GM19238 (cell line): ENCODE measurements at regions not wholly inside any gene's neighbourhood (a gene's known extent, or its start where the extent isn't known, plus 50 kb on each side); places are given as distances from the start of the nearest gene placed in this dataset.

Experiments
- DNase-seq: peaks from one replicate; pipeline ENCODE4 v3.0.0; 2011; ENCODE audit warnings: low spot score; ENCODE audit not compliant: insufficient read length

GRCh38 chr2:2931318-2932075, 446.1 kb downstream of the EIPR1 start:
- DNase-seq, result no peak

GRCh38 chr2:2930841-2931240, 446.8 kb downstream of the EIPR1 start:
- DNase-seq, result no peak

DNA sequence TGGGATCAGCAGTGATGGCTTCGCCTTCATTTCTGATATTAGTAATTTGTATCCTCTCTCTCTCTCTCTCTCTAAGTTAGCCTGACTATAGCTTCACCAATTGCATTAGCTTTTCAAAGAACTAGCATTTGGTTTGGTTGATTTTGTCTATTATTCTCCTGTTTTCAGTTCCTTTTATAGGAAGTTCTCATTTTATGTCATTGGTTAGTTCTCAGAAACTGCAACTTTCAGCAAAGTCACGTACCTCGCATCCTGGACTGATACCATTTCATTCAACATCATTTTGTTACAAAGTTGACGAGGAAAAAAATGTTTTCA, 450.8 kb downstream of the EIPR1 start:
- no peak for DNase-seq

- DNase-seq, result no peak
These were observed 451.4 kb downstream of the EIPR1 start for GRCh38 chr2:2926009-2926857.

- no peak for DNase-seq
These were observed 455.5 kb downstream of the EIPR1 start for GRCh38 chr2:2922156-2922555.

- no peak for DNase-seq
These were observed 456.5 kb downstream of the EIPR1 start for GRCh38 chr2:2921011-2921720.

GRCh38 chr2:2919574-2920365, 457.8 kb downstream of the EIPR1 start:
- no peak for DNase-seq

DNA sequence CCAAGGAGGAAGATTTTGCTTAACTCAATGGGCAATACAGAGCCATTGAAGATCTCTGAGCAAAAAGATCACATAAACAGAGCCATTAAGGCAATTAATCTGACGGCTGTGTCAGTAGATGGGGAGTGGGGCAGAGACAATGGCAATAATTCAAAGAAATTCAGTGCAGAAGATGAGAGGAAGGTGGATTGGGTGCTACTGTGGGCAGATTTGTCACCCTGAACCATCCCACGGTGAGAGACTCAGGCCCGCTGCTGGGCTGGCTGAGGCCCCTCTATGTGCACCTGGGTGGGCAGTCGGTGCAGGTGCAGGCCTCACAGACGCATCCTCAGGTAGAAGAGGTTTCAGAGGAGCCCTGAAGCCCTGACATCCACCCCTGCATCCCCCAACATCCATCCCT, 458.6 kb downstream of the EIPR1 start:
- DNase-seq, result no peak

GRCh38 chr2:2916621-2917020, 461.0 kb downstream of the EIPR1 start:
- no peak for DNase-seq

DNA sequence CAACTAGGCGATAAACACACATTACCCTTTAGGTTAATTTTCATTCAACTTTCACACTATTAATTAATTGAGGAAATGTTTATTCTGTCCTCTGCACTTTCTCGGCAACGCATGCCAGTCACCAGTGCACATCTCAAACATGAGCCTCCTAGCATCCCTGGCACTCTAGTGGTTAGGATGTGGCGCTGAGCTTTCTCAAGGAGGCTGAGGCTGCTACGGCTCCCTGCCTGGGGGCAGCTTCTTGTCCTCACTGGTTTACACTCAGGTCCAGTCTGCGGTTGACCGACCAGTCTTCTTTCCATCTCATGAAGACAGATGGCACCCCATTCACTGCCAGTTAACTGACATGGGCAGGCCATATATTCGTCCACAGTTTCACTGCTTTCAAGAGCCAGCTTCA, 463.4 kb downstream of the EIPR1 start:
- DNase-seq, result no peak

- no peak for DNase-seq
These were observed 464.0 kb downstream of the EIPR1 start for GRCh38 chr2:2913601-2914120.

DNA sequence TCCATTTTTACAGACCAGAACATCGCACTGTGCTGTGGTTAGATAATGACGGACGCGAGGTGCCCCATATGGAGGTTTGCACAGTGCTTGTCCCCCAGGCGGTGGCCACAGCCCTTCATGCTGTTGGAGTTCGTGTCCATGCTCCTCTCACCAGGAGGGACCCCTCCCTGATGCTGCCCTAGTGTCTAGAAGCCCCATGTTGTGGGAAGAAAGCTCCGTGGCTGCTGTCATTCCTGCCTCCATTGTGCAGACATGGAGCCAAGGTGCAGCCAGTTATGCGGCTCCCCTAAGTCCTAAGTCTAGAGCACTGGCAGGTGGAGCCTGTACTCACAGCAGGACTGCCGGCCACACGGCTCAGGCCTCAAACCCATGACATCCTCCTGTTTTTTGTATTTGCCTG, 464.9 kb downstream of the EIPR1 start:
- DNase-seq, result no peak

- no peak for DNase-seq
These were observed 465.3 kb downstream of the EIPR1 start for GRCh38 chr2:2912293-2912692.

- DNase-seq, result no peak
These were observed 467.4 kb downstream of the EIPR1 start for GRCh38 chr2:2910259-2910658.

GRCh38 chr2:2909086-2910035, 468.3 kb downstream of the EIPR1 start:
- no peak for DNase-seq

GRCh38 chr2:2906091-2906490, 471.5 kb downstream of the EIPR1 start:
- DNase-seq, result no peak

DNA sequence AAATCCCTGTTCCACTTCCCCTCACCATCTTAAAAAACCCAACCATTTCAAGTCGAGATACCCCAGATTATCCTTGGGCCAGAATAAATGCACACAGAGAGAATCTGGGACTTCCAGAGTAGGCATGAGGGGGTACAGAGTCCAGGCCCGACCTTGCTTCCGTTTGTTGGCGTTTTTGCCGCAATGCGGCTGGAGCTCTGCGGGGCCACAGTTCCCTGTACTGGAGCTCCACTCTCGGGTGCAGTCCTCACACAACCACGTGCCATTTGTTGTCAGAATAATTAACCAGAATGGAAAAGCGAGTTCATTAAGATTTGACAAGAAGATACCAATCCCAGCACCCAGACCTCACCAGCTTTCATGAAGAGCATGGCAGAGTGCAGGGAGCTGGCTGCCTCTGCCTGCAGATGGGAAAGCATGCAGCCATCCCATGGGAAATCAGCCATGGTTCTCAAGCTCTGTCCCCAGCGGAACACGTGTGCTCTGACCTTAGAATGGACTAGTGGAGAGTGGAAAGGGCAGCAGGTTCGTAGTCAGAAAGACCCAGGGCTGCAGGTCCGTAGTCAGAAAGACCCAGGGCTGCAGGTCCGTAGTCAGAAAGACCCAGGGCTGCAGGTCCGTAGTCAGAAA, 472.8 kb downstream of the EIPR1 start:
- no peak for DNase-seq

DNA sequence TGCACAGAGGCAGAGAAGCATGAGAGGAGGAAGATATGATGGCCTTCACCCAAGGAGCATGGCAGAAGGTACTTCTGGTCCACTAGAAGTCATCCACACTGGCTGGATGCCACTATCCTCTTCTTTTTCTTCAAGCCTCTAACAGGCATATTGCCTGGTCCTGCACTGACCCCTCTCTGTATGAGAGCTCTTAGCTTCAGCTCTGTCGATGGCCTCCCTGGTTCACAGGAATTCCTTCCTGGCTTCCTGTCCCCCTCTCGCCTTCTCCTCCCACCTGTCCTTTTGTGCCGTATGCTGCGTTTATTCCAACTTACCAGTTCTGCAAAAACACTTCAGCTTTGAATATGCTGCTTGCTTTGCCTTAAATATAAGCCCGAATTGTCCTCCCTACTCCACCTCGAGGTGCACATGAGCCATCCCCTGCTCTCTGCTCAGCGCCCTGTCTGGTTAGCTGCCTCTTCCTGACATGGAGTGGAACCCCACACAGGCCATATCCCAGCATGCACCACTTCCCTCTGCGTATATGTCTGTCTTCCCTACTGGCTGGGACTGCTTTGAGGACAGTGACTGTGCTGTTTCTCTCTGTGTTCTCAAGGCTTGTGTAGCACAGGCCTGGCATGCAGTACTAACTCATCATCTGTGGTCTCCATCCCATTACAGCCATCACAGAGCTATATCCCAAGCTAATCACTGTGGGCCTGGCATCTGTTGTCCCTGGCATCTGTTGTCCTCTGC, 474.9 kb downstream of the EIPR1 start:
- no peak for DNase-seq
